Gastrocnemius medialis (tissue), 4 donors: ENCODE measurements at regions not wholly inside any gene's neighbourhood (a gene's known extent, or its start where the extent isn't known, plus 50 kb on each side); places are given as distances from the start of the nearest gene placed in this dataset.

ENCODE experiments used
- CTCF ChIP-seq, 5 experiments: fragments of 450-650 bp in 3 of 5; fragments of 200-600 bp in 2 of 5; sonication (generic) in 2 of 5; IDR thresholded peaks in 4 of 5; conservative IDR thresholded peaks in 1 of 5; 1 replicate in 4 of 5; 2 replicates in 1 of 5; pipeline ENCODE4 v1.5.1; 2016 to 2019; ENCODE audit warnings: antibody characterized with exemption in 5 of 5, mild to moderate bottlenecking in 3 of 5, moderate library complexity in 3 of 5
- POLR2A ChIP-seq, 2 donors: fragments of 450-650 bp; IDR thresholded peaks; one replicate each; pipeline ENCODE4 v1.6.1; 2017; ENCODE audit warnings: antibody characterized with exemption in 2 of 2, mild to moderate bottlenecking in 2 of 2, moderate library complexity in 2 of 2

GRCh38 chr5:13188371-13188770, 756.1 kb downstream of the DNAH5 start:
- TF ChIP-seq CTCF (IDR thresholded peaks at IDR 0.05 in 4 of 5, conservative IDR thresholded peaks at IDR 0.05 in 1 of 5) (no peak), POLR2A (IDR thresholded peaks at IDR 0.05) (no peak)
